H1 (cell line): ENCODE measurements at regions not wholly inside any gene's neighbourhood (a gene's known extent, or its start where the extent isn't known, plus 50 kb on each side); places are given as distances from the start of the nearest gene placed in this dataset.

Experiments used
- CTCF ChIA-PET: fragments of 300-600 bp; sonication (Branson Sonifier 250); formaldehyde crosslinking; loops from one replicate; lab custom pipeline; 2021; ENCODE audit not compliant: partially characterized antibody; lab: Charles Lee
- POLR2A ChIA-PET: fragments of 300-600 bp; sonication (Branson Sonifier 250); formaldehyde crosslinking; loops from one replicate; lab custom pipeline; 2021; ENCODE audit warnings: inconsistent platforms; ENCODE audit not compliant: partially characterized antibody; lab: Charles Lee
- DNase-seq, 2 experiments: peaks; one replicate each; pipeline versions ENCODE4 v3.0.0 to v3.0.0-alpha.2; 2010 to 2022; ENCODE audit warnings: low spot score in 2 of 2, low read depth in 1 of 2, mixed read lengths in 1 of 2
- FAIRE-seq: peaks from 2 replicates; lab custom pipeline; 2011; peaks lifted over from hg19 to GRCh38; lab: Jason Lieb, UNC
- H2AFZ ChIP-seq: 2 replicates; pipeline ENCODE4 v1.8.1; 2012; ENCODE audit warnings: low read length, inconsistent platforms
- H2AK5ac ChIP-seq: 2 replicates; pipeline ENCODE4 v1.6.1; 2013; ENCODE audit warnings: low read depth, low read length
- H2BK120ac ChIP-seq: replicated peaks from 2 replicates; pipeline ENCODE3; 2013; ENCODE audit warnings: low read depth, low read length, inconsistent platforms
- H2BK12ac ChIP-seq: 2 replicates; pipeline ENCODE4 v1.6.1; 2013; ENCODE audit warnings: low read depth, low read length
- H2BK15ac ChIP-seq: 2 replicates; pipeline ENCODE4 v1.6.1; 2013; ENCODE audit warnings: low read length
- H2BK20ac ChIP-seq: 2 replicates; pipeline ENCODE4 v1.6.1; 2013; ENCODE audit warnings: low read length
- H2BK5ac ChIP-seq: 2 replicates; pipeline ENCODE4 v1.6.1; 2013; ENCODE audit warnings: low read depth, low read length
- H3K14ac ChIP-seq: 2 replicates; pipeline ENCODE4 v1.6.1; 2013; ENCODE audit warnings: inconsistent platforms; ENCODE audit not compliant: insufficient read length
- H3K18ac ChIP-seq: 2 replicates; pipeline ENCODE4 v1.6.1; 2013; ENCODE audit warnings: low read length; ENCODE audit errors: extremely low read depth
- H3K23ac ChIP-seq: 2 replicates; pipeline ENCODE4 v1.6.1; 2013; ENCODE audit warnings: inconsistent platforms; ENCODE audit not compliant: insufficient read length
- H3K23me2 ChIP-seq: 2 replicates; pipeline ENCODE4 v1.6.1; 2013; ENCODE audit warnings: low read depth, low read length
- H3K27ac ChIP-seq: 2 replicates; pipeline ENCODE4 v1.6.1; 2011; ENCODE audit warnings: low read depth, low read length, inconsistent platforms
- H3K27me3 ChIP-seq, 4 experiments: replicated peaks in 1 of 4; 1 replicate in 1 of 4; 2 replicates in 3 of 4; pipeline versions ENCODE4 v1.6.1 to v1.8.1; 2011 to 2013; ENCODE audit warnings: low read length in 3 of 4, mild to moderate bottlenecking in 3 of 4, inconsistent platforms in 2 of 4, mixed read lengths in 2 of 4, moderate library complexity in 1 of 4; ENCODE audit not compliant: control insufficient read depth in 3 of 4, insufficient read depth in 3 of 4; ENCODE audit errors: extremely low read depth in 1 of 4
- H3K36me3 ChIP-seq, 4 experiments: 2 replicates each; pipeline versions ENCODE4 v1.6.1 to v1.8.1; 2011 to 2013; ENCODE audit warnings: mild to moderate bottlenecking in 4 of 4, low read length in 3 of 4, moderate library complexity in 2 of 4, control low read depth in 1 of 4, inconsistent platforms in 1 of 4; ENCODE audit not compliant: insufficient read depth in 4 of 4, control insufficient read depth in 2 of 4
- H3K4ac ChIP-seq: replicated peaks from 2 replicates; pipeline ENCODE3; 2013; ENCODE audit warnings: low read length, low read depth, mixed read lengths, inconsistent platforms; ENCODE audit not compliant: insufficient read length
- H3K4me1 ChIP-seq, 4 experiments: replicated peaks in 1 of 4; 1 replicate in 1 of 4; 2 replicates in 3 of 4; pipeline versions ENCODE4 v1.6.1 to v1.8.1; 2011 to 2013; ENCODE audit warnings: low read length in 3 of 4, inconsistent platforms in 2 of 4, mixed read lengths in 1 of 4; ENCODE audit not compliant: insufficient read depth in 4 of 4, control insufficient read depth in 3 of 4
- H3K4me2 ChIP-seq, 2 experiments: 2 replicates each; pipeline versions ENCODE4 v1.6.1 to v1.8.1; 2011 to 2013; ENCODE audit warnings: low read depth in 2 of 2, low read length in 2 of 2, control low read depth in 1 of 2, inconsistent platforms in 1 of 2, mild to moderate bottlenecking in 1 of 2; ENCODE audit not compliant: insufficient read depth in 1 of 2
- H3K4me3 ChIP-seq, 4 experiments: fragments of 200-600, 300-600 bp in 1 of 4; sonication (generic), shearing (Covaris generic), sonication (Bioruptor Twin) in 1 of 4; 2 replicates each; pipeline versions ENCODE4 v1.5.1 to v1.8.1; 2011 to 2016; ENCODE audit warnings: low read length in 4 of 4, low read depth in 3 of 4, control low read depth in 2 of 4, inconsistent platforms in 2 of 4, mild to moderate bottlenecking in 2 of 4, mixed read lengths in 1 of 4, moderate library complexity in 1 of 4; ENCODE audit not compliant: insufficient read depth in 2 of 4; ENCODE audit errors: extremely low read depth in 1 of 4
- H3K56ac ChIP-seq: replicated peaks from 2 replicates; pipeline ENCODE3; 2013; ENCODE audit warnings: low read depth, mild to moderate bottlenecking, mixed read lengths, low read length, inconsistent platforms; ENCODE audit not compliant: insufficient read length
- H3K79me1 ChIP-seq: 2 replicates; pipeline ENCODE4 v1.6.1; 2013; ENCODE audit warnings: low read depth, low read length, control low read depth
- H3K79me2 ChIP-seq, 2 experiments: 2 replicates each; pipeline versions ENCODE4 v1.6.1 to v1.8.1; 2012 to 2013; ENCODE audit warnings: low read length in 2 of 2, mild to moderate bottlenecking in 2 of 2, inconsistent platforms in 1 of 2; ENCODE audit not compliant: insufficient read depth in 2 of 2, control insufficient read depth in 1 of 2
- H3K9ac ChIP-seq, 4 experiments: replicated peaks in 1 of 4; 1 replicate in 1 of 4; 2 replicates in 3 of 4; pipeline versions ENCODE4 v1.6.1 to v1.8.1; 2011 to 2013; ENCODE audit warnings: low read depth in 3 of 4, low read length in 3 of 4, control low read depth in 2 of 4, mild to moderate bottlenecking in 2 of 4, moderate library complexity in 2 of 4, inconsistent platforms in 1 of 4; ENCODE audit errors: extremely low read depth in 1 of 4
- H3K9me3 ChIP-seq, 2 experiments: 2 replicates each; pipeline versions ENCODE4 v1.6.1 to v1.8.1; 2012 to 2013; ENCODE audit warnings: mild to moderate bottlenecking in 2 of 2, moderate library complexity in 2 of 2, control low read depth in 1 of 2, inconsistent platforms in 1 of 2, low read depth in 1 of 2, low read length in 1 of 2, mixed read lengths in 1 of 2; ENCODE audit not compliant: insufficient read depth in 2 of 2
- H4K20me1 ChIP-seq, 2 experiments: replicated peaks in 1 of 2; 2 replicates each; pipeline versions ENCODE3 to v1.8.1; 2011 to 2013; ENCODE audit warnings: inconsistent platforms in 2 of 2, low read length in 2 of 2, mild to moderate bottlenecking in 1 of 2; ENCODE audit not compliant: insufficient read depth in 2 of 2, control insufficient read depth in 1 of 2
- H4K5ac ChIP-seq: 2 replicates; pipeline ENCODE4 v1.6.1; 2013; ENCODE audit warnings: low read length, low read depth, mixed read lengths, inconsistent platforms; ENCODE audit not compliant: insufficient read length
- H4K8ac ChIP-seq: 2 replicates; pipeline ENCODE4 v1.8.0; 2013; ENCODE audit warnings: mild to moderate bottlenecking, moderate library complexity, low read length, inconsistent platforms; ENCODE audit not compliant: insufficient read depth; ENCODE audit errors: extremely low read depth
- H4K91ac ChIP-seq: replicated peaks from 2 replicates; pipeline ENCODE3; 2013; ENCODE audit warnings: low read length, mixed read lengths, inconsistent platforms; ENCODE audit not compliant: insufficient read length
- KDM4A ChIP-seq: IDR thresholded peaks from one replicate; pipeline ENCODE4 v1.7.1; 2012; ENCODE audit warnings: low read depth, mild to moderate bottlenecking, moderate library complexity, low read length, inconsistent platforms; ENCODE audit not compliant: severe bottlenecking
- POLR2AphosphoS5 ChIP-seq: IDR thresholded peaks from 2 replicates; pipeline ENCODE4 v1.6.1; 2011; ENCODE audit warnings: low read depth, low read length
- WGBS, 2 experiments: shearing (Covaris generic) in 1 of 2; methylation state at CpG; one replicate each; pipeline versions ENCODE4 v1.1.6 to v1.1.7; 2013 to 2015; ENCODE audit warnings: low lambda C conversion rate in 2 of 2, mixed read lengths in 2 of 2, inconsistent platforms in 1 of 2, low coverage in 1 of 2, missing lambda C conversion rate in 1 of 2; ENCODE audit not compliant: insufficient replicate concordance in 2 of 2, insufficient coverage in 1 of 2, insufficient read length in 1 of 2; ENCODE audit errors: extremely low coverage in 1 of 2, missing lambda C conversion rate in 1 of 2; 5-methylcytosine and 5-hydroxymethylcytosine counted together

DNA sequence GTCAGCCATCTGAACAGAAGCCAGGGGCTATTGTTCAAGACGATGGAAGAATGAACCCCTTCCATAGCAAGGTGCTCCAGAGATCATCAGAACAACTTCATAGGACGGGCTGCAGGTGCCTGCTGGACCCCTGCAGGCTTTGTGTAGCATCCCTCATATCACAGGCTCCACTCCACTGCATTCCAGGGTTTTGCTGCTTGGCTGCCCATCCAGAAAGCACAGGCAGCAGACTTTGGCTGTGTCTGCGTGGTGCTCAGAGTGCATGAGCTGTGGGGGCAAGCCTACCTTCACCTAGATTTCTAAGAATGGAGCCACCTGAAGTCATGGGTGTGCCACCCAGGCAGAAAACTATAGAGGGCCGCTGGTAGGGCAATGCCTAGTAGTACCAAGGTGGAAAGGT, 93.9 kb upstream of the NLRP1 start:
- Histone ChIP-seq H4K5ac (no peak overlapping the region), H3K36me3 (no peaks in the 10 kb centered on the region), H3K4me1 (peaks cover 0 to 8% (median 2%) of the 10 kb centered on the region in 4 experiments; a peak in 5 of 7 replicates), H2BK20ac (no peak overlapping the region), H3K27ac (no peak overlapping the region), H2BK120ac (no peak overlapping the region), H3K4me2 (no peak overlapping the region), H3K9me3 (peaks cover 0 to 5% of the 10 kb centered on the region in 2 experiments; a peak in 1 of 4 replicates), H2BK5ac (no peak overlapping the region), H4K8ac (no peak overlapping the region), H4K91ac (no peak overlapping the region), H3K79me2 (no peaks in the 10 kb centered on the region), H3K18ac (no peak overlapping the region), H3K9ac (no peak overlapping the region), H3K23ac (no peak overlapping the region), H3K14ac (no peak overlapping the region), H3K79me1 (no peaks in the 10 kb centered on the region), H2BK12ac (no peak overlapping the region), H3K4ac (no peak overlapping the region), H4K20me1 (no peaks in the 10 kb centered on the region), H3K56ac (no peak overlapping the region), H3K27me3 (no peaks in the 10 kb centered on the region), H2AK5ac (no peak overlapping the region), H2AFZ (no peak overlapping the region), H2BK15ac (no peak overlapping the region), H3K4me3 (no peak overlapping the region), H3K23me2 (no peaks in the 10 kb centered on the region; the same call in none of the 2 replicates)
- FAIRE-seq = no peak
- no peak for TF ChIP-seq POLR2AphosphoS5
- no peak for TF ChIP-seq KDM4A
- ChIA-PET CTCF (interaction anchor here (0.8 to 2.5 kb wide), 3 partner anchors 27 to 49 kb away, joined by 3 to 6 read pairs (median 3); no protein-coding TSS in a partner anchor), POLR2A (no interaction called here)
- no peak for DNase-seq
- WGBS, 2 experiments = 96% methylated on average over 4 of the region's 4 CpGs; no CpG with 5 or more reads in 1 of the 2 experiments
